ENCODE measurements at regions not wholly inside any gene's neighbourhood (a gene's known extent, or its start where the extent isn't known, plus 50 kb on each side); places are given as distances from the start of the nearest gene placed in this dataset.

DNA sequence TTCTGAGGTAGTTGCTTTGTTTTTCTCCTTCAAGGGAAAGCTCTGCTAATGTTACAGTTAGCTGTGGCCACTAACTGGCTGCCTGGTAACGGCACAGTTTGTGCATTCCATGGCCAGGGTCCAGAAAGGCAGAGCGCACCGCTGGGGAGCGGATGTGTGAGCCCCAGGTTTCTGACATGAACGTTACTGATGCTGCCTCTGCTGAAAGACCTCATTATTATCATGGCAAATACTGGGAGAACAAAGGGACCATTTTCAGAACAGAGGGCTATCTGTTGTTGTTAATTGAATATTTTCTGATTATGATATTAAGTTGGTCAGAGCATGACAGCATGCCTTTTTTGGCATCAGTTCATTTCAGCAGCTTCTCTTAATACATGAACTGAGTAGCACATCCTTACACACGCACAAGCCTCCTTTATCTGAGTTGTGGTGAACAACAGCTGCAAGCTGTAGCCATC, 134.1 kb downstream of the NUDT12 start:
- no peak overlapping the region for H3K4me3 Mint-ChIP-seq

DNA sequence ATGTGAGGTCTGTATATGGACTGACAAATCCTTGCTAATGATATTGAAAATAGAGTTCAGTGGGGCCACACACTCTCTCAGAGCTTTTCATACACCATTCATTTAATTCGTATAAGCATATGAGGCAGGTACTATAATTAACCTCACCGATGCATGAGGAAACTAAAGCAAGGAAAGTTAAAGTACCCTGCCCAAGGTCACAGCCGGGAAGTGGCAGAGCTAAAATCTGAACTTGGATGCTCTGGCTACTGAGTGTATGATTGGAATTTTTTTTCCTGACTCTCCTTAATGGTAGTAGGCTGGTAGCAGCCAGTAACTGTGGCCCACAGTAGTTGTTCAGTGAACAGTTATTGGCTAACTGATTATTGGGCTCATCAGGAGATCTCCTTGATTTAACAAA, 135.3 kb downstream of the NUDT12 start:
- no peaks in the 10 kb centered on the region for H3K36me3 Mint-ChIP-seq
- H3K4me1 Mint-ChIP-seq: no peaks in the 10 kb centered on the region
- no peaks in the 10 kb centered on the region for H3K27me3 Mint-ChIP-seq
- CTCF ChIA-PET: no interaction called here
- H3K9me3 Mint-ChIP-seq: no peaks in the 10 kb centered on the region
- H3K4me3 Mint-ChIP-seq: no peak overlapping the region
- H3K27ac Mint-ChIP-seq: no peak overlapping the region
- DNase-seq: no peak

More for the DNA sequence above, 134.1 kb downstream of the NUDT12 start:
- Mint-ChIP-seq H3K27me3 (no peaks in the 10 kb centered on the region), H3K27ac (no peak overlapping the region), H3K9me3 (no peaks in the 10 kb centered on the region), H3K36me3 (no peaks in the 10 kb centered on the region), H3K4me1 (no peaks in the 10 kb centered on the region)
- CTCF ChIA-PET: no interaction called here
- DNase-seq: no peak

DNA sequence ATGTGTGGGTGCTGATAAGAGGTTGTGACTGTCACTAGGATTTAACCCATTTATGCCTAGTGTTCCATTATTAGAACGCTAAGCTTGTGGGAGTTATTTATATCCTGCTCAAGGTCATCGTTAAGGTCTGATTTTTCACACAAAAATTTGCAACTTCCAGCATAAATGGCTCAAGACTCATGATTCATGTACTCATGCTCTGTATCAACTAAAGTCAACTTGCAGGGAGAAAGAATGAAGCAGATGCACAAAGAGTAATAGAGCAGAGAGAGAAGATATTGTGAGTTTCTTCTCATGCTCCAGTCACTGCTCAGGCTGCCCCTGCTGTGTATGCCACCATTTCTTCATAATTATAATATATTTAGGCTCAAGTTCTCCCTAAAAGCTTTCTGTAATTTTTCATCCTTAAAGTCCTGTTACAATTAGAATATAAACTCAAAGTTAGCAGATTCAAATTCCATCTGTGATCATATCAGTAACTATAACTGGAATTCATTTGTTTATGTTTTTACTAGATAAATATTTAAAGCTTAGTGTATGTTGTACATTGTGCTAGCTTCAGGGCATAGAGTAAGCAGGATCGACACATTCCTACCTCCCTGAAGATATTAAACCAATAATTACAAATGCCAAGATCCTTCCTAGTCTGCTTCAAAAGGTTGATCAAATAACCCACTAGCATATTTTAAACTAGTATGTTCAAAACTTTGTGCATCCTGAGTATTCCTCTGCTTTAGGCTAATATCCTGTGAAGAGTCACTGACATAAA, 136.7 kb downstream of the NUDT12 start:
- Mint-ChIP-seq H3K9me3 (no peaks in the 10 kb centered on the region), H3K27me3 (no peaks in the 10 kb centered on the region), H3K4me1 (no peaks in the 10 kb centered on the region), H3K4me3 (no peak overlapping the region), H3K27ac (no peak overlapping the region), H3K36me3 (no peaks in the 10 kb centered on the region)
- CTCF ChIA-PET: no interaction called here
- no peak for DNase-seq

DNA sequence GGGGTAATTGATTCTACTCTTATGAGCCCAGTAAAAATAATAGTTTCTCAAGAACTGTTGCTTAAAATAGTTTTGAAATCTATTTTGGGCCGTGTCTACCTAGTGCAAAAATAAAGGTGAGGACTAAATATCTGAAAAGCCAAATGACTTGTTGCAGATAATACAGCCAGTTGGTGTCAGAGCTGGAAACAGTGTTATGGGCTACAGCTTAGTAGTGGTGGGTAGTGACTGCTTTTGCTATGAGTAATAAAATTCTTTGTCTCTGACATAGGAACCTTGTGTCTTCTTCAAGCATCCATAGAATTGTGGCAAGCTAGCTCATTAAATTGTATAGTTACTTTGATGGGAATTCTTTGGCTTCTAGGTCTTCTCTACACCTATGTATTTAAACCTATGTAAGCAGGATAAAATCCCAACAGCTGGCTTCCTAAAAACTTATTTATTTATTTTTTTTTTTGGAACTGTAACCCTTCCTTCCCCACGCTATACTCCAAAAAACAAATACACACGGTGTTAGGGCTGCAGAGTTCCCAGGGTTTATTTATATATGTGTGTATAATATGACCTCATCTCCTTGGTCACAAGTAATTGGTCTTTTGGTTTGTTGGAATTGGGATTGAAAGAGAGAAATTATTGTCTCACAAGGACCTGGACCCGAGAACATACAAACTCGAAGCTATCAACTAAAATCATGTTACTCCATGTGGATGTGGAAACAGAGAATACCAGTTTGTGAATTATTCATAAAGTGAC, 138.0 kb downstream of the NUDT12 start:
- Mint-ChIP-seq H3K27me3 (no peaks in the 10 kb centered on the region), H3K4me1 (no peaks in the 10 kb centered on the region), H3K36me3 (no peaks in the 10 kb centered on the region), H3K4me3 (no peak overlapping the region), H3K27ac (no peak overlapping the region), H3K9me3 (no peaks in the 10 kb centered on the region)
- no peak for DNase-seq
- CTCF ChIA-PET: no interaction called here

DNA sequence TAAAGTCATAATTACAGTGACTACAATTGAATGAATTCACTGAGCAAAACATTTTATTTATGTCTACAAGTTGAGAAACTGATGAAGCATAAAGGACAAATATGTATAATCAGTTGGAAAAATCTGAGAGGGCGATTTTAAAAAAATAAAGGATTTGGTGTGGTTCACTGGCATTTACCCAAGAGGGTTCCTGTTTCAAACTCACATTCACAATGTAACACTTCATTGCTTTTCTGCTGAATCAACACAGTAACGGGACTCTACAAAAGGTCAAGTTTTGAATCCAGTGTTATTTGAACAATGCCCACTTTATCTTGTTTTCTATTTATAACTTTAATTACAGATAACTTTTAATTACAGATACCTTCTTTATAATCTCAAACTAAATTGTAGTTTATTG, 138.6 kb downstream of the NUDT12 start:
- no peak overlapping the region for H3K27ac Mint-ChIP-seq
- no peaks in the 10 kb centered on the region for H3K4me1 Mint-ChIP-seq
- no peak for DNase-seq
- no peaks in the 10 kb centered on the region for H3K9me3 Mint-ChIP-seq
- no peaks in the 10 kb centered on the region for H3K36me3 Mint-ChIP-seq
- H3K4me3 Mint-ChIP-seq: no peak overlapping the region
- H3K27me3 Mint-ChIP-seq: no peaks in the 10 kb centered on the region
- CTCF ChIA-PET: no interaction called here

DNA sequence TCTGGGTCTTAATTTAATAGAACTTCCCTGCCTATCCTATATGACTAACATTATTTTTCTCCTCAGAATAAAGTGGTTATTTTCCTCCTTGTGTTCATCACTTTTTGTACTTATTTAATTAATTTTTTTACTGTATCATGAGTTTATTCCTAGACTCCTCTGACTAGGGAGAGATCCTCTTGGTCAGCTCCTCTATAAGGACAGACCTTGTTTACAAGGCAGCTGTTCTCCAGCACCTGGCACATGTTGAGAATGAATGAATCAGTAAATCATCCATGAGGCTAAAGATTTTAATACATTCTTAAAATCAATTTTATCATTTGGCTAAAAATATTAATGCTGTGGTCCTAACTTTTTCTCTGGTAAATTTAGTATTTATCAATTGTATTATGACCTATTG, 139.8 kb downstream of the NUDT12 start:
- Mint-ChIP-seq H3K27ac (no peak overlapping the region), H3K4me3 (no peak overlapping the region), H3K9me3 (no peaks in the 10 kb centered on the region), H3K4me1 (no peaks in the 10 kb centered on the region), H3K27me3 (no peaks in the 10 kb centered on the region), H3K36me3 (no peaks in the 10 kb centered on the region)
- CTCF ChIA-PET: no interaction called here
- no peak for DNase-seq

DNA sequence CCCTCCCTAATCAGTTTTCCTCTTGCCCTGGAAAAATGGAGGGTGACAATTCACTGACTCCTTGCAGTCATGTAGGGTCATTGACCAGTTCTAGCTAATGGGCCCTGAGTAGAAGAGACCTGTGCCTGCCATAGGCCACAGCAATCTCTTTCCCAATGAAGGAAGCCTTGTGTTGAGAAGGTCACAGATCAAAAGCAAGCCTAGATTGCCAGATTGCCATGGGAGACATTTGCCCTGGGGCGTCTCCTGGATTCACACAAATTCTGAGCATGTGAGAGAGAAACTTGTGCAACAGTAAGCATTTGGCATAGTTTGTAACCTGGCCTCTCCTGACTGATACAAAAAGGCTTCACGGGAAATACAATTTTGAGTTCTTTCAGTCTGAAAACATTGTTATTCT, 148.0 kb downstream of the NUDT12 start:
- CTCF ChIA-PET: interaction anchor here (1.3 kb wide), 1 partner anchor 60 kb away, joined by 4 read pairs; no protein-coding TSS in a partner anchor
- Mint-ChIP-seq H3K4me3 (no peak overlapping the region), H3K36me3 (no peaks in the 10 kb centered on the region), H3K9me3 (no peaks in the 10 kb centered on the region), H3K4me1 (no peaks in the 10 kb centered on the region), H3K27me3 (peaks cover 14% of the 10 kb centered on the region), H3K27ac (no peak overlapping the region)
- no peak for DNase-seq

DNA sequence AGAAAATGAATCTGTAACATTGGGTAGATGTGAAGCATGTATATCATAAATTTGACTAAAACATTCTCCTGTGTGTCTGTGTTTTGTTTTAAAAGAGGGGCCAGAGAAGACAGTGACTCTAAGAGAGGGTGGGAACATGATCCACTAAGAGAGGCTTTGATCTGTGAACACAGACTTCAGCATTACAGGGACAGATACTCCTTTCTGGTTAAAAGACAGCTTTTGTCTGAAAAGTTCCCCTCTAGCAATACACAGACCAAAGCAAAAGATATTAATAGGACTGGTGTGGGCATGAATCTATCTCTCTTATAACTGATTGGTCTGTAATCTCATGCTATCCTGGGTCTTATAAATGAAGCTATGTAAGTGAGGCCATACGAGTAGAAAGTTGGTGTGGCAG, 150.9 kb downstream of the NUDT12 start:
- peaks cover 14% of the 10 kb centered on the region for H3K27me3 Mint-ChIP-seq
- H3K9me3 Mint-ChIP-seq: no peaks in the 10 kb centered on the region
- no peak overlapping the region for H3K27ac Mint-ChIP-seq
- no peak for DNase-seq
- no peak overlapping the region for H3K4me3 Mint-ChIP-seq
- CTCF ChIA-PET: no interaction called here
- H3K4me1 Mint-ChIP-seq: no peaks in the 10 kb centered on the region
- H3K36me3 Mint-ChIP-seq: no peaks in the 10 kb centered on the region

DNA sequence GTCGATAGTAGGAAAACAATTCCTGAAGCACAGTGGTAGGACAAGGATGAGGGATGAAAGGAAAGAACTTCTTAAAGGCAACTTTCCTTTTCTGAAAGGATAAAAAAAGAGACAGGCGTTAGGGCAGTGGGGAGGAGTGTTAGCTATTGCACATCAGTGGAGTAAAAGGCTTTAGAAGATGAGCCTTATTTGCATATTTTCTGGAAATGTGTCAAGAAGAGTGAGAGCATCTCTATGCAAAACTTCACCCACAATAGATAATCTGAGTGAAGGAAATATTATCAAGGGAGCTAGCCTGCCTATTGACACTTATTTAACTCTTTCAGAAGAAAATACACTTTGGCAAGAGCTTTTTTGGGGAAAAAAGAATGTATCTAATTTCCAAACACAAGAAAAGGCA, 151.6 kb downstream of the MACIR start:
- Mint-ChIP-seq H3K4me1 (no peaks in the 10 kb centered on the region), H3K4me3 (no peak overlapping the region), H3K36me3 (no peaks in the 10 kb centered on the region), H3K27ac (no peak overlapping the region), H3K27me3 (peaks cover 9% of the 10 kb centered on the region), H3K9me3 (no peaks in the 10 kb centered on the region)
- CTCF ChIA-PET: no interaction called here
- no peak for DNase-seq

DNA sequence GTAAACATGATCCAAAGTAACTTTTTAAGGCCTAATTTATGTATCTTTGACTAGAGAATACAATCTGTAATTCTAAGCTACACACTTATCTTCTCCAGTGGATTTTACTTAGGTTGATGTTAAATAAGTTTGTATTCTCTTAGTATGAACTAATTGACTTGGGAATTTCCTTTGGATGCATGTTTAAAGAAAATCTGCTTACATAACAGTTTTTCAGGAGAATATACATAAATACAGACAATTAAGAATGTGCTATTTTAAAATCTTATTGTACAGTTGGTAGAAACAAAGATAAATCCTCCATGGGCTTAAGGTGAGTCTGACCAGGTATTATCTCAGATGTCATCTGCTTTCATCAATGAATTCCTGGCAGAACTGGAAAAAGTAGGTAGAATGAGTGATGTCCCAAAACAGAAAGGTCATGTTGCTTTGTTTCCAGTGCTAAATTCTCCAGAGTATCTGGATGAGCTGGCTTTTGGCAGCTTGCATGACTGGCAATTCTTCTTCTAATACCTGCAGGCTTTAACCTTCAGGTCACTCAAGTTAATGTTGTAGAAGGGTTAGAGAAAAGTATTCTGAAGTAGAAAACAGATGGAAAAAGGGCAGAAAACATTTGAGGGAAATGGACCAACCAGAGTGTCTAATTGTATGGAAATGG, 150.6 kb downstream of the MACIR start:
- Mint-ChIP-seq H3K27me3 (peaks cover 3% of the 10 kb centered on the region), H3K9me3 (no peaks in the 10 kb centered on the region), H3K27ac (no peak overlapping the region), H3K4me3 (no peak overlapping the region), H3K4me1 (no peaks in the 10 kb centered on the region), H3K36me3 (no peaks in the 10 kb centered on the region)
- CTCF ChIA-PET: no interaction called here
- no peak for DNase-seq

DNA sequence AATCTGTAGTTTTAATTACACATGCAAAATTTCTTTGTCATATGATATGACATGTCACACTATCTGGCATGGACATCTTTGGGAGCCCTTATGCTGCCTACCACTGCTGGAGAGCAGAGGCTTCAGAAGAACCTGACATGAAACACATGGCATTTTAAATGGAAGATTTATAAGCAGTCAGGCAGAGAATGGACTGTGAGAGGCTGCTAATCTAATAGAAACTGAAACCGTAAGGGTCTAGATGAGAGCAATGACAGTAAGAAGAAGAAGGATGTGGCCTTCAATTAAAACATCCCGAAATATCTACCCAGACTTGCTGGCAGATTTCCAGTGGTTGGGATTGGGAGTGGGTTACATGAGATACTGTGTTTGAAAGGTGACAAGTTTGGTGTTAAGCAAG, 149.8 kb downstream of the MACIR start:
- no peak overlapping the region for H3K4me3 Mint-ChIP-seq
- H3K36me3 Mint-ChIP-seq: no peaks in the 10 kb centered on the region
- H3K9me3 Mint-ChIP-seq: no peaks in the 10 kb centered on the region
- H3K27ac Mint-ChIP-seq: no peak overlapping the region
- CTCF ChIA-PET: no interaction called here
- no peaks in the 10 kb centered on the region for H3K4me1 Mint-ChIP-seq
- DNase-seq: no peak
- H3K27me3 Mint-ChIP-seq: no peaks in the 10 kb centered on the region

DNA sequence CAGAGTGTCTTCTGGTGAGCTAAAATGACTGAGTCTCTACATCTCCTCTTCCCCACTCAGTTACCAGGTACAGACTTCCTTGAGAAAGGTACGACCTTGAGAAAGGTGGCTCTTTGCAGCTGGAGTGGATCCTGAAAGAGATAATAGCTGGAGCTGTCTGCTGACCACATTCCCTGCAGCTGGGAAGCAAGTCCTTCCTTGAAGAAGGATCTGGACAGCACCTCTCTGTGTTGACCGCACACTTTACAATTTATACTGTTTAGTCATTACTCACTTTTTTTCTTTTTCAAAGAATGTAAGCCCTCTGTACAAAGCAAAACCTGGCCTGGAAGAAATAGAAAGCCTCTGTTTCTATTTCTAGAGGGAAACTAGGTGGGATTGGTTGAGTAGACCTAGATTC, 148.8 kb downstream of the MACIR start:
- Mint-ChIP-seq H3K36me3 (no peaks in the 10 kb centered on the region), H3K4me3 (no peak overlapping the region), H3K27ac (no peak overlapping the region), H3K9me3 (no peaks in the 10 kb centered on the region), H3K27me3 (no peaks in the 10 kb centered on the region), H3K4me1 (no peaks in the 10 kb centered on the region)
- CTCF ChIA-PET: interaction anchor here (1.6 kb wide), 1 partner anchor 9 kb away, joined by 3 read pairs; no protein-coding TSS in a partner anchor
- DNase-seq: no peak

DNA sequence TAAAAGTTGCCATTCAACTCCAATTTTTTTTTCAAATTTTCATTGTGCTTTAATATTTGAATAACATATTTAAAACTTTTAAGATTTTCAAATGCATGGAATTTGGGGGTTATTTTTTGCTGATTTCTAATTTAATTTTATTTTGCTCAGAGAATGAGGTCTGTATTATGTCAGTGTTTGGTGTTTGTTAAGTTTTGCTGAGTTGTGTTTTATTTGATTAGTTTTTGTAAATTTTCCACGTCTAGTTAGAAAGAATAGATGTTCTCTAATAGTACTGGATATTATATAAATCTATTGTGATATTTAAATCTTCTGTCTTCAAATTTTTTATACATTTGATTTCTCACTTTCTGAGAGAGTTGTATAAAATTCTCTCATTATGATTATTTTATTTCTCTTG, 145.9 kb downstream of the MACIR start:
- no peak for DNase-seq
- CTCF ChIA-PET: no interaction called here
- Mint-ChIP-seq H3K36me3 (no peaks in the 10 kb centered on the region), H3K9me3 (no peaks in the 10 kb centered on the region), H3K27me3 (peaks cover 2% of the 10 kb centered on the region), H3K4me1 (no peaks in the 10 kb centered on the region), H3K4me3 (no peak overlapping the region), H3K27ac (no peak overlapping the region)

DNA sequence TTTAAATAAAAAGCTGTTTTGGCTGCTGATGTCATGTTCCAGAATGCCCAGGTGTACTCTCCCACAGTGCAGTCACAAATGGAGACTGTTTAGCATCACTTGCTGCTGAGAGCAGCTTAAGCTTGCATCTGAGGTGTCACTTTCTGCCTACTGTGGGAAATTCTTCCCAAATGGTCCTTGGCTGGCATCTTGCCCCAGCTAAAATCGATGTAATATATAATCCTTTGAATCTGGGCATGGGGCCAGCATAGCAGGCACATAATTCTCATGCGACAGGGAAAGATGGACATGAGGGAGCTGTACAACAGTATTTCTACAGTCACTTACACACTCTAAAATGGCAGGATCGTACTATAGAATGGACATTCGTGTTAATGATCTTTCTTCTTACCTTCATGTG, 144.3 kb downstream of the MACIR start:
- no peak for DNase-seq
- Mint-ChIP-seq H3K4me1 (no peaks in the 10 kb centered on the region), H3K4me3 (no peak overlapping the region), H3K36me3 (no peaks in the 10 kb centered on the region), H3K27me3 (peaks cover 8% of the 10 kb centered on the region), H3K27ac (no peak overlapping the region), H3K9me3 (no peaks in the 10 kb centered on the region)
- CTCF ChIA-PET: no interaction called here

All from activated naive CD4-positive, alpha-beta T cell treated with anti-CD3 and anti-CD28 coated beads, Interleukin-2, amount 10 ng/mL, durations not matched to agents 7 days and 5 days (primary cell).